Fibroblast of lung (primary cell): ENCODE measurements at regions not wholly inside any gene's neighbourhood (a gene's known extent, or its start where the extent isn't known, plus 50 kb on each side); places are given as distances from the start of the nearest gene placed in this dataset.

Experiments used
- DNase-seq, 2 donors: peaks; one replicate each; pipeline versions ENCODE4 v3.0.0 to v3.0.0-alpha.2; 2010; ENCODE audit warnings: low read depth in 2 of 2
- H2AFZ ChIP-seq: 2 replicates; pipeline ENCODE4 v1.5.1; 2012; ENCODE audit warnings: low read length, control low read depth, inconsistent platforms
- H3K27ac ChIP-seq: 2 replicates; pipeline ENCODE4 v1.5.1; 2011; ENCODE audit warnings: low read length, control low read depth; ENCODE audit not compliant: insufficient read depth
- H3K27me3 ChIP-seq: 2 replicates; pipeline ENCODE4 v1.5.1; 2011; ENCODE audit warnings: mild to moderate bottlenecking, low read length; ENCODE audit not compliant: control insufficient read depth, insufficient read depth
- H3K36me3 ChIP-seq: 2 replicates; pipeline ENCODE4 v1.5.1; 2011; ENCODE audit warnings: low read length; ENCODE audit not compliant: control insufficient read depth, insufficient read depth
- H3K4me1 ChIP-seq: 2 replicates; pipeline ENCODE4 v1.5.1; 2011; ENCODE audit warnings: low read length; ENCODE audit not compliant: control insufficient read depth, insufficient read depth; ENCODE audit errors: extremely low read depth
- H3K4me2 ChIP-seq: 2 replicates; pipeline ENCODE4 v1.5.1; 2011; ENCODE audit warnings: low read length, control low read depth; ENCODE audit not compliant: insufficient read depth; ENCODE audit errors: extremely low read depth
- H3K4me3 ChIP-seq, 4 experiments: fragments of 200-600 bp in 1 of 4; sonication (generic) in 1 of 4; replicated peaks in 1 of 4; 2 replicates each; pipeline ENCODE4 v1.5.1; 2011 to 2016; ENCODE audit warnings: low read length in 4 of 4, low read depth in 3 of 4, mild to moderate bottlenecking in 3 of 4, control low read depth in 2 of 4, inconsistent platforms in 1 of 4, mixed read lengths in 1 of 4; ENCODE audit not compliant: insufficient read depth in 1 of 4; ENCODE audit errors: control extremely low read depth in 1 of 4
- H3K79me2 ChIP-seq: 2 replicates; pipeline ENCODE4 v1.5.1; 2012; ENCODE audit warnings: mild to moderate bottlenecking, low read length, inconsistent platforms; ENCODE audit not compliant: control insufficient read depth, insufficient read depth
- H3K9ac ChIP-seq: 2 replicates; pipeline ENCODE4 v1.5.1; 2011; ENCODE audit warnings: mild to moderate bottlenecking, low read length, control low read depth; ENCODE audit not compliant: insufficient read depth
- H3K9me3 ChIP-seq: 2 replicates; pipeline ENCODE4 v1.5.1; 2012; ENCODE audit warnings: low read depth, low read length; ENCODE audit not compliant: control insufficient read depth, insufficient read depth
- H4K20me1 ChIP-seq: 2 replicates; pipeline ENCODE4 v1.5.1; 2011; ENCODE audit warnings: low read length; ENCODE audit not compliant: control insufficient read depth, insufficient read depth; ENCODE audit errors: extremely low read depth
- CTCF ChIP-seq, 2 donors: IDR thresholded peaks in 1 of 2; conservative IDR thresholded peaks in 1 of 2; 1 replicate in 1 of 2; 2 replicates in 1 of 2; pipeline ENCODE4 v1.5.1; 2011 to 2012; ENCODE audit warnings: low read length in 2 of 2, control low read depth in 1 of 2, inconsistent platforms in 1 of 2, low read depth in 1 of 2, mild to moderate bottlenecking in 1 of 2
- EZH2 ChIP-seq: IDR thresholded peaks from 2 replicates; pipeline ENCODE4 v1.5.1; 2012; ENCODE audit warnings: low read length, control low read depth, mild to moderate bottlenecking; ENCODE audit errors: missing control alignments

GRCh38 chr1:213684454-213684853, 303.3 kb upstream of the PROX1 start:
- no peak overlapping the region for H3K27ac ChIP-seq

GRCh38 chr1:213685992-213686582, 301.7 kb upstream of the PROX1 start:
- H3K4me2 ChIP-seq, result no peak overlapping the region
- no peaks in the 10 kb centered on the region for H3K36me3 ChIP-seq
- no peak overlapping the region for H3K4me3 ChIP-seq
- no peak overlapping the region for H3K27ac ChIP-seq
- H2AFZ ChIP-seq, result no peak overlapping the region
- no peaks in the 10 kb centered on the region for H3K27me3 ChIP-seq
- H3K4me1 ChIP-seq, result no peaks in the 10 kb centered on the region
- H3K9ac ChIP-seq, result no peak overlapping the region
- DNase-seq, result no peak
- H3K79me2 ChIP-seq, result no peaks in the 10 kb centered on the region
- H3K9me3 ChIP-seq, result no peaks in the 10 kb centered on the region
- no peaks in the 10 kb centered on the region for H4K20me1 ChIP-seq
- TF ChIP-seq EZH2 (no peak), CTCF (conservative IDR thresholded peaks at IDR 0.05 in 1 of 2, IDR thresholded peaks at IDR 0.05 in 1 of 2; ENCODE audit: low read depth in 1 of 2, low read length in 2 of 2) (no peak)

More at GRCh38 chr1:213684454-213684853, 303.3 kb upstream of the PROX1 start:
- Histone ChIP-seq H4K20me1 (no peaks in the 10 kb centered on the region), H3K27me3 (no peaks in the 10 kb centered on the region), H3K4me3 (no peak overlapping the region), H3K4me2 (no peak overlapping the region), H2AFZ (no peak overlapping the region), H3K4me1 (no peaks in the 10 kb centered on the region), H3K79me2 (no peaks in the 10 kb centered on the region), H3K36me3 (no peaks in the 10 kb centered on the region), H3K9ac (no peak overlapping the region), H3K9me3 (no peaks in the 10 kb centered on the region)
- TF ChIP-seq CTCF (conservative IDR thresholded peaks at IDR 0.05 in 1 of 2, IDR thresholded peaks at IDR 0.05 in 1 of 2; ENCODE audit: low read depth in 1 of 2, low read length in 2 of 2) (no peak), EZH2 (no peak)
- no peak for DNase-seq

GRCh38 chr1:213686983-213687382, 300.8 kb upstream of the PROX1 start:
- no peaks in the 10 kb centered on the region for H4K20me1 ChIP-seq
- no peak overlapping the region for H3K4me3 ChIP-seq
- no peak overlapping the region for H2AFZ ChIP-seq
- no peaks in the 10 kb centered on the region for H3K79me2 ChIP-seq
- no peak overlapping the region for H3K9ac ChIP-seq
- H3K4me1 ChIP-seq, result no peaks in the 10 kb centered on the region
- no peaks in the 10 kb centered on the region for H3K36me3 ChIP-seq
- TF ChIP-seq CTCF (conservative IDR thresholded peaks at IDR 0.05 in 1 of 2, IDR thresholded peaks at IDR 0.05 in 1 of 2; ENCODE audit: low read depth in 1 of 2, low read length in 2 of 2) (no peak), EZH2 (no peak)
- no peaks in the 10 kb centered on the region for H3K9me3 ChIP-seq
- no peaks in the 10 kb centered on the region for H3K27me3 ChIP-seq
- DNase-seq, result no peak
- no peak overlapping the region for H3K4me2 ChIP-seq
- no peak overlapping the region for H3K27ac ChIP-seq
